Mesendoderm (in vitro differentiated cells): ENCODE measurements at regions not wholly inside any gene's neighbourhood (a gene's known extent, or its start where the extent isn't known, plus 50 kb on each side); places are given as distances from the start of the nearest gene placed in this dataset.
"Not testable (repeated sequence)": the region's sequence is repeated elsewhere in the genome, so short reads cannot be mapped to it uniquely, and the experiment has no call there.

Experiments used
- DNase-seq: peaks from one replicate; pipeline ENCODE4 v3.0.0; 2013
- H2AK5ac ChIP-seq: 2 replicates; pipeline ENCODE4 v1.6.1; 2013; ENCODE audit warnings: low read length, inconsistent platforms
- H2BK120ac ChIP-seq: 2 replicates; pipeline ENCODE4 v1.6.1; 2013; ENCODE audit warnings: low read depth, mild to moderate bottlenecking, low read length, moderate library complexity, mixed read lengths
- H2BK15ac ChIP-seq: replicated peaks from 2 replicates; pipeline ENCODE4 v1.6.1; 2013; ENCODE audit warnings: low read depth, mild to moderate bottlenecking, moderate library complexity
- H2BK5ac ChIP-seq: 2 replicates; pipeline ENCODE4 v1.6.1; 2013; ENCODE audit warnings: low read length, inconsistent platforms
- H3K18ac ChIP-seq: 2 replicates; pipeline ENCODE4 v1.6.1; 2013; ENCODE audit warnings: mild to moderate bottlenecking, low read length, mixed read lengths
- H3K23ac ChIP-seq: one replicate; pipeline ENCODE4 v1.6.1; 2013; ENCODE audit warnings: low read length
- H3K27ac ChIP-seq: 2 replicates; pipeline ENCODE4 v1.5.1; 2013; ENCODE audit warnings: low read depth, mild to moderate bottlenecking, inconsistent platforms, low read length, moderate library complexity
- H3K27me3 ChIP-seq: 2 replicates; pipeline ENCODE4 v1.6.1; 2013; ENCODE audit warnings: low read length, control low read depth, mild to moderate bottlenecking, inconsistent platforms; ENCODE audit not compliant: insufficient read depth, poor library complexity
- H3K36me3 ChIP-seq: 2 replicates; pipeline ENCODE4 v1.6.1; 2013; ENCODE audit warnings: low read length, inconsistent platforms; ENCODE audit not compliant: control insufficient read depth, insufficient read depth
- H3K4ac ChIP-seq: one replicate; pipeline ENCODE4 v1.6.1; 2013; ENCODE audit warnings: low read depth, mild to moderate bottlenecking, low read length, moderate library complexity
- H3K4me1 ChIP-seq: 2 replicates; pipeline ENCODE4 v1.6.1; 2013; ENCODE audit warnings: low read depth, low read length, inconsistent platforms; ENCODE audit not compliant: control insufficient read depth
- H3K4me2 ChIP-seq: 2 replicates; pipeline ENCODE4 v1.6.1; 2013; ENCODE audit warnings: low read length
- H3K4me3 ChIP-seq: 2 replicates; pipeline ENCODE4 v1.5.1; 2013; ENCODE audit warnings: mild to moderate bottlenecking, low read length
- H3K56ac ChIP-seq: one replicate; pipeline ENCODE4 v1.6.1; 2013; ENCODE audit warnings: low read length
- H3K79me1 ChIP-seq: 2 replicates; pipeline ENCODE4 v1.6.1; 2013; ENCODE audit warnings: low read length, inconsistent platforms
- H3K79me2 ChIP-seq: 2 replicates; pipeline ENCODE4 v1.6.1; 2013; ENCODE audit warnings: mild to moderate bottlenecking, low read length; ENCODE audit not compliant: control insufficient read depth, insufficient read depth
- H3K9ac ChIP-seq: 2 replicates; pipeline ENCODE4 v1.6.1; 2013; ENCODE audit warnings: low read length, inconsistent platforms
- H4K5ac ChIP-seq: one replicate; pipeline ENCODE4 v1.6.1; 2013; ENCODE audit warnings: low read length
- H4K8ac ChIP-seq: one replicate; pipeline ENCODE4 v1.6.1; 2013; ENCODE audit warnings: low read depth, mild to moderate bottlenecking, control low read depth, low read length, moderate library complexity
- WGBS: extraction: QIAGEN DNeasy Blood & Tissue Kit; methylation state at CpG from one replicate; pipeline ENCODE4 v1.1.7; 2013; ENCODE audit warnings: low lambda C conversion rate, missing lambda C conversion rate; ENCODE audit not compliant: insufficient coverage; ENCODE audit errors: extremely low coverage; 5-methylcytosine and 5-hydroxymethylcytosine counted together

GRCh38 chr13:80522463-80522862, 181.5 kb upstream of the SPRY2 start:
- H3K56ac ChIP-seq, result not testable (repeated sequence)
- no CpG with 5 or more reads among the region's 1 CpG for WGBS

GRCh38 chr13:80516818-80517348, 176.0 kb upstream of the SPRY2 start:
- H3K36me3 ChIP-seq, result no peaks in the 10 kb centered on the region
- H4K8ac ChIP-seq, result no peak overlapping the region
- no peak overlapping the region for H2BK5ac ChIP-seq
- WGBS, result no CpG with 5 or more reads among the region's 8 CpGs
- no peaks in the 10 kb centered on the region for H3K79me2 ChIP-seq
- no peak overlapping the region for H3K9ac ChIP-seq
- no peak overlapping the region for H2AK5ac ChIP-seq
- H3K4me1 ChIP-seq, result no peaks in the 10 kb centered on the region
- H3K4ac ChIP-seq, result no peak overlapping the region
- no peak overlapping the region for H3K23ac ChIP-seq
- no peaks in the 10 kb centered on the region for H3K79me1 ChIP-seq
- H3K18ac ChIP-seq, result no peak overlapping the region
- no peak for DNase-seq
- no peak overlapping the region for H3K4me2 ChIP-seq
- H3K56ac ChIP-seq, result no peak overlapping the region
- no peak overlapping the region for H3K4me3 ChIP-seq
- no peaks in the 10 kb centered on the region for H3K27me3 ChIP-seq
- H4K5ac ChIP-seq, result no peak overlapping the region
- H2BK120ac ChIP-seq, result no peak overlapping the region
- no peak overlapping the region for H2BK15ac ChIP-seq
- H3K27ac ChIP-seq, result no peak overlapping the region

More at GRCh38 chr13:80522463-80522862, 181.5 kb upstream of the SPRY2 start:
- not testable (repeated sequence) for H3K4me2 ChIP-seq, DNase-seq, H3K23ac ChIP-seq, H3K27me3 ChIP-seq, H3K9ac ChIP-seq, H2BK5ac ChIP-seq, H4K5ac ChIP-seq, H3K79me1 ChIP-seq, H3K4me3 ChIP-seq, H2BK15ac ChIP-seq, H3K27ac ChIP-seq, H3K36me3 ChIP-seq, H3K18ac ChIP-seq, H2BK120ac ChIP-seq, H4K8ac ChIP-seq, H3K4me1 ChIP-seq, H3K4ac ChIP-seq, H3K79me2 ChIP-seq, H2AK5ac ChIP-seq

GRCh38 chr13:80515296-80515695, 174.4 kb upstream of the SPRY2 start:
- H4K8ac ChIP-seq, result no peak overlapping the region
- no peak overlapping the region for H3K23ac ChIP-seq
- no peaks in the 10 kb centered on the region for H3K27me3 ChIP-seq
- no peak overlapping the region for H3K4me3 ChIP-seq
- H2BK5ac ChIP-seq, result no peak overlapping the region
- no peaks in the 10 kb centered on the region for H3K36me3 ChIP-seq
- H4K5ac ChIP-seq, result no peak overlapping the region
- H2AK5ac ChIP-seq, result no peak overlapping the region
- no peak overlapping the region for H3K18ac ChIP-seq
- DNase-seq, result no peak
- H3K56ac ChIP-seq, result no peak overlapping the region
- no peaks in the 10 kb centered on the region for H3K79me2 ChIP-seq
- WGBS, result no CpG with 5 or more reads among the region's 4 CpGs
- H2BK15ac ChIP-seq, result no peak overlapping the region
- H3K9ac ChIP-seq, result no peak overlapping the region
- no peak overlapping the region for H2BK120ac ChIP-seq
- H3K4me1 ChIP-seq, result no peaks in the 10 kb centered on the region
- no peak overlapping the region for H3K4ac ChIP-seq
- H3K27ac ChIP-seq, result no peak overlapping the region
- H3K4me2 ChIP-seq, result no peak overlapping the region
- H3K79me1 ChIP-seq, result no peaks in the 10 kb centered on the region

- no peak overlapping the region for H2BK120ac ChIP-seq
- H2AK5ac ChIP-seq, result no peak overlapping the region
- no peak overlapping the region for H3K23ac ChIP-seq
- DNase-seq, result no peak
- no peak overlapping the region for H3K4me3 ChIP-seq
- no peak overlapping the region for H3K56ac ChIP-seq
- H3K4ac ChIP-seq, result no peak overlapping the region
- H3K18ac ChIP-seq, result no peak overlapping the region
- H4K5ac ChIP-seq, result no peak overlapping the region
- no peak overlapping the region for H3K9ac ChIP-seq
- WGBS, result no CpG with 5 or more reads among the region's 1 CpG
- no peak overlapping the region for H4K8ac ChIP-seq
- H3K4me2 ChIP-seq, result no peak overlapping the region
- no peaks in the 10 kb centered on the region for H3K27me3 ChIP-seq
- no peak overlapping the region for H2BK5ac ChIP-seq
- no peak overlapping the region for H3K27ac ChIP-seq
- no peak overlapping the region for H2BK15ac ChIP-seq
- no peaks in the 10 kb centered on the region for H3K4me1 ChIP-seq
- H3K79me1 ChIP-seq, result no peaks in the 10 kb centered on the region
- no peaks in the 10 kb centered on the region for H3K79me2 ChIP-seq
- no peaks in the 10 kb centered on the region for H3K36me3 ChIP-seq
These were observed 172.3 kb upstream of the SPRY2 start for GRCh38 chr13:80513196-80513595.

GRCh38 chr13:80510686-80511085, 169.8 kb upstream of the SPRY2 start:
- Histone ChIP-seq H3K4me2 (no peak overlapping the region), H3K79me1 (no peaks in the 10 kb centered on the region), H3K27ac (no peak overlapping the region), H3K4ac (no peak overlapping the region), H4K5ac (no peak overlapping the region), H3K36me3 (no peaks in the 10 kb centered on the region), H3K18ac (no peak overlapping the region), H3K56ac (no peak overlapping the region), H3K79me2 (no peaks in the 10 kb centered on the region), H3K4me1 (no peaks in the 10 kb centered on the region), H2BK120ac (no peak overlapping the region), H2BK15ac (no peak overlapping the region), H3K27me3 (no peaks in the 10 kb centered on the region), H3K23ac (no peak overlapping the region), H3K9ac (no peak overlapping the region), H2BK5ac (no peak overlapping the region), H3K4me3 (no peak overlapping the region), H4K8ac (no peak overlapping the region), H2AK5ac (no peak overlapping the region)
- no CpG with 5 or more reads among the region's 2 CpGs for WGBS
- DNase-seq, result no peak

- Histone ChIP-seq H3K9ac (no peak overlapping the region), H3K79me2 (no peaks in the 10 kb centered on the region), H3K4me2 (no peak overlapping the region), H3K56ac (no peak overlapping the region), H2BK15ac (no peak overlapping the region), H3K4me1 (no peaks in the 10 kb centered on the region), H3K23ac (no peak overlapping the region), H3K4ac (no peak overlapping the region), H3K36me3 (no peaks in the 10 kb centered on the region), H3K27ac (no peak overlapping the region), H2AK5ac (no peak overlapping the region), H3K79me1 (no peaks in the 10 kb centered on the region), H3K4me3 (no peak overlapping the region), H4K5ac (no peak overlapping the region), H2BK120ac (no peak overlapping the region), H4K8ac (no peak overlapping the region), H3K27me3 (no peaks in the 10 kb centered on the region), H3K18ac (no peak overlapping the region), H2BK5ac (no peak overlapping the region)
- DNase-seq, result no peak
- WGBS, result no CpG with 5 or more reads among the region's 5 CpGs
These were observed 168.3 kb upstream of the SPRY2 start for GRCh38 chr13:80509264-80509663.
